ENCODE measurements at regions not wholly inside any gene's neighbourhood (a gene's known extent, or its start where the extent isn't known, plus 50 kb on each side); places are given as distances from the start of the nearest gene placed in this dataset.

GRCh38 chr9:7363777-7364477 lies 435.7 kb downstream of the DMAC1 start:
- Histone ChIP-seq H3K4me2 (no peak overlapping the region), H3K4me1 (peaks cover 0 to 28% (median 13%) of the 10 kb centered on the region in 10 experiments; a peak in 13 of 20 replicates), H3K9me3 (replicated peaks in 1 of 11) (peaks cover 0 to 9% (median 0%) of the 10 kb centered on the region in 11 experiments; a peak in 1 of 22 replicates), H3K4me3 (no peak overlapping the region), H3K27ac (no peak overlapping the region), H3K9ac (no peak overlapping the region), H3K36me3 (no peaks in the 10 kb centered on the region), H4K20me1 (no peaks in the 10 kb centered on the region), H3K27me3 (no peaks in the 10 kb centered on the region)
- no peak for TF ChIP-seq Cebpa-rat (IDR thresholded peaks at IDR 0.05)

- Histone ChIP-seq H3K4me2 (no peak overlapping the region), H3K9me3 (replicated peaks in 1 of 11) (peaks cover 0 to 9% (median 0%) of the 10 kb centered on the region in 11 experiments; a peak in 1 of 22 replicates), H3K36me3 (no peaks in the 10 kb centered on the region), H4K20me1 (no peaks in the 10 kb centered on the region), H3K27ac (no peak overlapping the region), H3K9ac (no peak overlapping the region), H3K27me3 (no peaks in the 10 kb centered on the region), H3K4me3 (no peak overlapping the region), H3K4me1 (peaks cover 0 to 9% (median 0%) of the 10 kb centered on the region in 10 experiments; a peak in 3 of 20 replicates)
- no peak for TF ChIP-seq Cebpa-rat (IDR thresholded peaks at IDR 0.05)
Measured at GRCh38 chr9:7360513-7360912, 439.1 kb downstream of the DMAC1 start.

GRCh38 chr9:7358876-7359275 lies 440.7 kb downstream of the DMAC1 start:
- no peak overlapping the region for H3K27ac ChIP-seq
- no peaks in the 10 kb centered on the region for H4K20me1 ChIP-seq
- no peak for TF ChIP-seq Cebpa-rat (IDR thresholded peaks at IDR 0.05)

GRCh38 chr9:7354704-7355103 lies 444.9 kb downstream of the DMAC1 start:
- Histone ChIP-seq H3K27ac (no peak overlapping the region), H4K20me1 (no peaks in the 10 kb centered on the region), H3K4me1 (peaks cover 0 to 9% (median 0%) of the 10 kb centered on the region in 10 experiments; a peak in 3 of 20 replicates), H3K27me3 (no peaks in the 10 kb centered on the region), H3K9ac (no peak overlapping the region), H3K9me3 (replicated peaks in 1 of 11) (peaks cover 0 to 1% (median 0%) of the 10 kb centered on the region in 11 experiments; a peak in 6 of 22 replicates), H3K36me3 (no peaks in the 10 kb centered on the region), H3K4me2 (no peak overlapping the region), H3K4me3 (no peak overlapping the region)
- TF ChIP-seq Cebpa-rat (IDR thresholded peaks at IDR 0.05): no peak

More at GRCh38 chr9:7358876-7359275, 440.7 kb downstream of the DMAC1 start:
- Histone ChIP-seq H3K9me3 (replicated peaks in 1 of 11) (peaks cover 0 to 9% (median 0%) of the 10 kb centered on the region in 11 experiments; a peak in 1 of 22 replicates), H3K36me3 (no peaks in the 10 kb centered on the region), H3K9ac (no peak overlapping the region), H3K4me3 (no peak overlapping the region), H3K4me2 (no peak overlapping the region; a peak in 1 of 22 replicates), H3K27me3 (no peaks in the 10 kb centered on the region), H3K4me1 (peaks cover 0 to 9% (median 0%) of the 10 kb centered on the region in 10 experiments; a peak in 3 of 20 replicates)

GRCh38 chr9:7348692-7349091 lies 450.9 kb downstream of the DMAC1 start:
- H3K36me3 ChIP-seq: no peaks in the 10 kb centered on the region
- H4K20me1 ChIP-seq: no peaks in the 10 kb centered on the region
- H3K9ac ChIP-seq: no peak overlapping the region
- H3K9me3 ChIP-seq (replicated peaks in 1 of 11): peaks cover 12 to 17% (median 14%) of the 10 kb centered on the region in 11 experiments
- no peak overlapping the region for H3K4me3 ChIP-seq
- peaks cover 0 to 32% (median 0%) of the 10 kb centered on the region in 10 experiments; a peak in 5 of 20 replicates for H3K4me1 ChIP-seq
- H3K4me2 ChIP-seq: no peak overlapping the region; a peak in 1 of 22 replicates
- H3K27ac ChIP-seq: no peak overlapping the region
- TF ChIP-seq Cebpa-rat (IDR thresholded peaks at IDR 0.05): no peak
- no peaks in the 10 kb centered on the region for H3K27me3 ChIP-seq

GRCh38 chr9:7347556-7347955 lies 452.0 kb downstream of the DMAC1 start:
- Histone ChIP-seq H3K9me3 (replicated peaks in 1 of 11) (peaks cover 12 to 17% (median 14%) of the 10 kb centered on the region in 11 experiments), H3K9ac (no peak overlapping the region), H3K4me3 (no peak overlapping the region), H3K36me3 (no peaks in the 10 kb centered on the region), H3K27ac (no peak overlapping the region; a peak in 1 of 22 replicates), H3K4me1 (peaks cover 0 to 38% (median 1%) of the 10 kb centered on the region in 10 experiments; a peak in 7 of 20 replicates), H4K20me1 (no peaks in the 10 kb centered on the region), H3K4me2 (peak overlapping the region in 2 of 11 experiments; percentile 56 to 73; a peak in 4 of 22 replicates), H3K27me3 (no peaks in the 10 kb centered on the region)
- no peak for TF ChIP-seq Cebpa-rat (IDR thresholded peaks at IDR 0.05)

GRCh38 chr9:7346144-7346543 lies 453.4 kb downstream of the DMAC1 start:
- TF ChIP-seq Cebpa-rat (IDR thresholded peaks at IDR 0.05): no peak

GRCh38 chr9:7342736-7343135 lies 456.8 kb downstream of the DMAC1 start:
- no peak for TF ChIP-seq Cebpa-rat (IDR thresholded peaks at IDR 0.05)
- no peaks in the 10 kb centered on the region for H3K36me3 ChIP-seq

More at GRCh38 chr9:7346144-7346543, 453.4 kb downstream of the DMAC1 start:
- Histone ChIP-seq H3K27me3 (no peaks in the 10 kb centered on the region), H4K20me1 (no peaks in the 10 kb centered on the region), H3K9ac (no peak overlapping the region), H3K27ac (no peak overlapping the region), H3K9me3 (replicated peaks in 1 of 11) (peaks cover 12 to 17% (median 14%) of the 10 kb centered on the region in 11 experiments), H3K4me2 (peak overlapping the region in 2 of 11 experiments; percentile 6 to 73; a peak in 2 of 22 replicates), H3K4me3 (no peak overlapping the region; a peak in 1 of 20 replicates), H3K4me1 (peaks cover 0 to 49% (median 7%) of the 10 kb centered on the region in 10 experiments; a peak in 8 of 20 replicates), H3K36me3 (no peaks in the 10 kb centered on the region)

GRCh38 chr9:7342229-7342628 lies 457.3 kb downstream of the DMAC1 start:
- no peaks in the 10 kb centered on the region for H3K36me3 ChIP-seq
- H3K9ac ChIP-seq: no peak overlapping the region
- H3K27ac ChIP-seq: peak overlapping the region in 4 of 11 experiments; percentile 13 to 43 (median 30); a peak in 6 of 22 replicates
- H4K20me1 ChIP-seq: no peaks in the 10 kb centered on the region
- peak overlapping the region in 6 of 11 experiments; percentile 0 to 45 (median 5); a peak in 5 of 22 replicates for H3K4me2 ChIP-seq
- H3K4me1 ChIP-seq: peaks cover 0 to 33% (median 7%) of the 10 kb centered on the region in 10 experiments; a peak in 8 of 20 replicates
- no peaks in the 10 kb centered on the region for H3K9me3 ChIP-seq (replicated peaks in 1 of 11)
- no peak for TF ChIP-seq Cebpa-rat (IDR thresholded peaks at IDR 0.05)
- no peaks in the 10 kb centered on the region for H3K27me3 ChIP-seq
- no peak overlapping the region for H3K4me3 ChIP-seq

More at GRCh38 chr9:7342736-7343135, 456.8 kb downstream of the DMAC1 start:
- peak overlapping the region in 4 of 11 experiments; percentile 0 to 45 (median 20); a peak in 4 of 22 replicates for H3K4me2 ChIP-seq
- no peaks in the 10 kb centered on the region for H3K27me3 ChIP-seq
- peaks cover 0 to 38% (median 7%) of the 10 kb centered on the region in 10 experiments; a peak in 8 of 20 replicates for H3K4me1 ChIP-seq
- H3K27ac ChIP-seq: no peak overlapping the region
- no peaks in the 10 kb centered on the region for H4K20me1 ChIP-seq
- no peaks in the 10 kb centered on the region for H3K9me3 ChIP-seq (replicated peaks in 1 of 11)
- no peak overlapping the region for H3K9ac ChIP-seq
- H3K4me3 ChIP-seq: no peak overlapping the region

Measured in BLaER1 treated with 17β-estradiol and CSF1 and Interleukin-3, amounts not matched to agents 10 nM and 100 nM (cell line).